HFFc6 (cell line): ENCODE measurements at regions not wholly inside any gene's neighbourhood (a gene's known extent, or its start where the extent isn't known, plus 50 kb on each side); places are given as distances from the start of the nearest gene placed in this dataset.
A peak's percentile ranks its signal among the peaks of the same experiment; 100 is the strongest.

Source experiments
- DNase-seq: peaks from one replicate; pipeline ENCODE4 v3.0.0-alpha.2; 2018
- H3K27ac Mint-ChIP-seq: 2 replicates; pipeline ENCODE4 v1.8.0; 2020; ENCODE audit warnings: mild to moderate bottlenecking, mixed read lengths
- H3K27me3 Mint-ChIP-seq: 2 replicates; pipeline ENCODE4 v1.8.0; 2021; ENCODE audit warnings: mild to moderate bottlenecking, moderate library complexity, mixed read lengths; ENCODE audit not compliant: insufficient read depth
- H3K36me3 Mint-ChIP-seq: 2 replicates; pipeline ENCODE4 v1.8.0; 2021; ENCODE audit warnings: low read depth, mixed read lengths
- H3K4me1 Mint-ChIP-seq: 2 replicates; pipeline ENCODE4 v1.8.0; 2020; ENCODE audit warnings: low read depth, mixed read lengths
- H3K4me3 Mint-ChIP-seq: 2 replicates; pipeline ENCODE4 v1.8.0; 2020; ENCODE audit warnings: mild to moderate bottlenecking, moderate library complexity, mixed read lengths
- H3K9me3 Mint-ChIP-seq: 2 replicates; pipeline ENCODE4 v1.8.0; 2020; ENCODE audit warnings: mild to moderate bottlenecking, mixed read lengths
- CTCF ChIP-seq: fragments of 200-600 bp; sonication (generic); IDR thresholded peaks from 2 replicates; pipeline ENCODE4 v1.5.0; 2021; ENCODE audit warnings: antibody characterized with exemption, mild to moderate bottlenecking

- peaks cover 28% of the 10 kb centered on the region for H3K4me1 Mint-ChIP-seq
- H3K27ac Mint-ChIP-seq = no peak overlapping the region
- peaks cover 48% of the 10 kb centered on the region for H3K27me3 Mint-ChIP-seq
- peak; percentile 22 for DNase-seq
- no peaks in the 10 kb centered on the region for H3K9me3 Mint-ChIP-seq
- H3K4me3 Mint-ChIP-seq = peak overlapping the region; percentile 88
- no peaks in the 10 kb centered on the region; the same call in 1 of the 2 replicates for H3K36me3 Mint-ChIP-seq
- peak; percentile 92 for TF ChIP-seq CTCF
Observed at GRCh38 chr5:50962934-50963872, 296.8 kb downstream of the PARP8 start.

- Mint-ChIP-seq H3K27ac (no peak overlapping the region), H3K36me3 (no peaks in the 10 kb centered on the region; the same call in 1 of the 2 replicates), H3K9me3 (no peaks in the 10 kb centered on the region), H3K27me3 (peaks cover 57% of the 10 kb centered on the region), H3K4me3 (peak overlapping the region; percentile 33; the same call in 1 of the 2 replicates), H3K4me1 (peaks cover 37% of the 10 kb centered on the region)
- TF ChIP-seq CTCF = no peak
- DNase-seq = no peak
Observed at GRCh38 chr5:50963971-50964745, 297.7 kb downstream of the PARP8 start.

GRCh38 chr5:50964746-50965653, 298.6 kb downstream of the PARP8 start:
- H3K9me3 Mint-ChIP-seq = no peaks in the 10 kb centered on the region
- peaks cover 37% of the 10 kb centered on the region for H3K4me1 Mint-ChIP-seq
- no peak for TF ChIP-seq CTCF
- DNase-seq = no peak
- peaks cover 66% of the 10 kb centered on the region for H3K27me3 Mint-ChIP-seq
- H3K4me3 Mint-ChIP-seq = no peak overlapping the region
- H3K27ac Mint-ChIP-seq = no peak overlapping the region
- H3K36me3 Mint-ChIP-seq = no peaks in the 10 kb centered on the region; the same call in 1 of the 2 replicates

- no peak for DNase-seq
- no peak overlapping the region for H3K27ac Mint-ChIP-seq
Observed at GRCh38 chr5:50965654-50966375, 299.4 kb downstream of the PARP8 start.

More at GRCh38 chr5:50965654-50966375, 299.4 kb downstream of the PARP8 start:
- Mint-ChIP-seq H3K4me3 (no peak overlapping the region), H3K9me3 (no peaks in the 10 kb centered on the region), H3K4me1 (peaks cover 37% of the 10 kb centered on the region), H3K27me3 (peaks cover 69% of the 10 kb centered on the region), H3K36me3 (no peaks in the 10 kb centered on the region; the same call in 1 of the 2 replicates)
- TF ChIP-seq CTCF = no peak
